ENCODE measurements at regions not wholly inside any gene's neighbourhood (a gene's known extent, or its start where the extent isn't known, plus 50 kb on each side); places are given as distances from the start of the nearest gene placed in this dataset.

DNA sequence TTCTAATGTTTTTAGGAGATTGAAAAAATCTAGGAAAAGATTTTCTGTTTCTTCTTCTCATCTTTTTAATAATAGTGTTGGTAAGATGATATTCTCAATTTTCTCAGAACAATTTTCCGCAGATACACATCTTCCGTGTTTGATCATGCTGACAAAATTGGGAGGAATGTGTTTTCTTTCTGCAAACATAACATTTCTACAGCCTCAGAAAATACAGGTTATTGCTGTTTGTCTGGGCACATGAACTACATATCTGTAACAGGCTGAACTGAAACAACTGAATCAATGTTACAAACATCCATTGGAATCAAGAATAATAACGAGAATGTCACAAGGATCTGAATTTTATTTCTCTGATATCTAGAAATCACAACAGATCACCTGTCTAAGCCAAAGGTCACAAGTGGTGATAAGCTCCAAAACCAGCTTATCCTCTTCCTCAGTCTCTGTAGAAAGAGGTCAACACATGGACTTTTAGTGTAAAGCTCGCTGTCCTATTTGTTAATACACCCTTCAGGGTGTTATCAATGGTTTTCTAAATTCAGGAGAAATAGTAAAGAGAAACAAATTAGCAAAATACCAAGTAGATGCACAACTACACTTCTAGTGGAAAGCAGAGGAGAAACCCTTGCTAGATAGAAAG lies 197.3 kb upstream of the MARCKS start:
- no peaks in the 10 kb centered on the region for H3K9me3 Mint-ChIP-seq (ENCODE audit: unreplicated experiment)
- DNase-seq (ENCODE audit: low read depth), result no peak
- no peak for TF ChIP-seq EZH2 (IDR thresholded peaks at IDR 0.05; ENCODE audit: insufficient read depth, low read length)
- TF ChIP-seq CTCF (IDR thresholded peaks at IDR 0.05; ENCODE audit: insufficient read depth, low read depth, low read length), result no peak
- Histone ChIP-seq H3K4me1 (ENCODE audit: insufficient read depth, low read length) (peaks cover 3% of the 10 kb centered on the region), H3K27ac (ENCODE audit: low read depth, low read length) (no peak overlapping the region), H3K4me3 (ENCODE audit: insufficient read depth, low read depth, low read length) (no peak overlapping the region), H3K79me2 (ENCODE audit: insufficient read depth, low read length) (no peaks in the 10 kb centered on the region), H3K4me2 (ENCODE audit: low read length) (no peak overlapping the region), H3K36me3 (ENCODE audit: insufficient read depth, low read length) (no peaks in the 10 kb centered on the region), H4K20me1 (ENCODE audit: insufficient read depth, low read length) (no peaks in the 10 kb centered on the region), H3K9ac (ENCODE audit: low read length) (no peak overlapping the region), H3K9me3 (ENCODE audit: insufficient read depth, low read depth, low read length) (no peaks in the 10 kb centered on the region), H3K27me3 (ENCODE audit: insufficient read depth, low read length) (no peaks in the 10 kb centered on the region), H2AFZ (ENCODE audit: low read depth, low read length) (no peak overlapping the region)
- H3K4me3 Mint-ChIP-seq (ENCODE audit: unreplicated experiment), result no peak overlapping the region
- FAIRE-seq, result no peak
- H3K27ac Mint-ChIP-seq (ENCODE audit: unreplicated experiment), result no peak overlapping the region
- peaks cover 4% of the 10 kb centered on the region for H3K4me1 Mint-ChIP-seq (ENCODE audit: low read depth, unreplicated experiment)
- H3K36me3 Mint-ChIP-seq (ENCODE audit: low read depth, unreplicated experiment), result no peaks in the 10 kb centered on the region
- H3K27me3 Mint-ChIP-seq (ENCODE audit: low read depth, unreplicated experiment), result no peaks in the 10 kb centered on the region

DNA sequence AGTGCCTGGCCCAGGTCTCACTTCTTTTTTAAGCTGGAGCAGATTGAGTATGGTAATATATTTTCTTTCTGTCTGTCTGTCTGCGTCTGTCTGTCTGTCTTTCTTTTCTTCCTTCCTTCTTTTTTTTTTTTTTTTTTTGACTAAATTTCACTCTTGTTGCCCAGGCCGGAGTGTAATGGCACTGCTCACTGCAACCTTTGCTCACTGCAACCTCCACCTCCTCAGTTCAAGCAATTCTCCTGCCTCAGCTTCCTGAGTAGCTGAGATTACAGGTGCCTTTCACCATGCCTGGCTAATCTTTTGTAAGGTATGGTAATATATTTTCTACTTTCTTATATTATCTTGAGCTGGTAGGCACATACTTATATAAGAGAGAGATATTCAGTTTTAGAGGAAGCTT lies 196.3 kb upstream of the MARCKS start:
- no peaks in the 10 kb centered on the region for H3K79me2 ChIP-seq (ENCODE audit: insufficient read depth, low read length)
- Mint-ChIP-seq H3K9me3 (ENCODE audit: unreplicated experiment) (no peaks in the 10 kb centered on the region), H3K27me3 (ENCODE audit: low read depth, unreplicated experiment) (no peaks in the 10 kb centered on the region), H3K4me3 (ENCODE audit: unreplicated experiment) (no peak overlapping the region), H3K36me3 (ENCODE audit: low read depth, unreplicated experiment) (no peaks in the 10 kb centered on the region), H3K4me1 (ENCODE audit: low read depth, unreplicated experiment) (peaks cover 4% of the 10 kb centered on the region), H3K27ac (ENCODE audit: unreplicated experiment) (no peak overlapping the region)
- no peak overlapping the region for H3K4me3 ChIP-seq (ENCODE audit: insufficient read depth, low read depth, low read length)
- FAIRE-seq, result no peak
- no peaks in the 10 kb centered on the region for H3K4me1 ChIP-seq (ENCODE audit: insufficient read depth, low read length)
- no peak overlapping the region for H3K27ac ChIP-seq (ENCODE audit: low read depth, low read length)
- no peak overlapping the region for H2AFZ ChIP-seq (ENCODE audit: low read depth, low read length)
- DNase-seq (ENCODE audit: low read depth), result no peak
- H3K4me2 ChIP-seq (ENCODE audit: low read length), result no peak overlapping the region
- no peak for TF ChIP-seq EZH2 (IDR thresholded peaks at IDR 0.05; ENCODE audit: insufficient read depth, low read length)
- TF ChIP-seq CTCF (IDR thresholded peaks at IDR 0.05; ENCODE audit: insufficient read depth, low read depth, low read length), result no peak
- no peaks in the 10 kb centered on the region for H4K20me1 ChIP-seq (ENCODE audit: insufficient read depth, low read length)
- no peaks in the 10 kb centered on the region for H3K9me3 ChIP-seq (ENCODE audit: insufficient read depth, low read depth, low read length)
- H3K9ac ChIP-seq (ENCODE audit: low read length), result no peak overlapping the region
- no peaks in the 10 kb centered on the region for H3K27me3 ChIP-seq (ENCODE audit: insufficient read depth, low read length)
- H3K36me3 ChIP-seq (ENCODE audit: insufficient read depth, low read length), result no peaks in the 10 kb centered on the region

DNA sequence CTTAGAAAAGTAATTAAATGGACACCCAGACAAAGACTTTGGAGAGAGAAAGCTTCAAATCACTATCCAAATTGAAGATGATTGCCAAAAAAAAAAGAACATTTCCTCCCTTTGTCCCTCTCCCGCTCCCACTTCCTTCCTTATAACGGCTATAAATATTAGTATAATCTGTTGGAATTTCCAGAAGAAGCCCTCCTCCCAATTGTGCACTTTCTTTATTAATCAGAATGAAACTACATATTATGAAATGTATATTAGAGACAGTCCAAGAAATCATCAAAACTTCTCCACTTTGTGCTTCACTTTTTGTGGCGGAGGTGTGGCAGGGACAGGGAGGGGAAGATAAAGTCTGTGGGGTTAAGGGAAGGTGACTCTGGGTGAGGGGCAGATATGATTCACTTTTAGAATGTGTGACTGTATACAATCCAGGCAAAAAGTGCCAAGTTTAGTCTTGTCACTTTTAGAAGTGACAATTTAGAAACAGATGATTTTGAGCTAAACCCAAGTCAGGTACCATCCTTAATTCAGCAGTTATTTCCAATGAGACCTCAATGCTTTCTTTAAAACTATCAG lies 195.0 kb upstream of the MARCKS start:
- no peaks in the 10 kb centered on the region for H3K27me3 Mint-ChIP-seq (ENCODE audit: low read depth, unreplicated experiment)
- no peaks in the 10 kb centered on the region for H3K36me3 ChIP-seq (ENCODE audit: insufficient read depth, low read length)
- H3K9ac ChIP-seq (ENCODE audit: low read length), result no peak overlapping the region
- no peak overlapping the region for H3K27ac ChIP-seq (ENCODE audit: low read depth, low read length)
- no peaks in the 10 kb centered on the region for H3K9me3 ChIP-seq (ENCODE audit: insufficient read depth, low read depth, low read length)
- DNase-seq (ENCODE audit: low read depth), result no peak
- H3K4me1 Mint-ChIP-seq (ENCODE audit: low read depth, unreplicated experiment), result peaks cover 4% of the 10 kb centered on the region
- no peaks in the 10 kb centered on the region for H4K20me1 ChIP-seq (ENCODE audit: insufficient read depth, low read length)
- no peaks in the 10 kb centered on the region for H3K27me3 ChIP-seq (ENCODE audit: insufficient read depth, low read length)
- no peak for TF ChIP-seq CTCF (IDR thresholded peaks at IDR 0.05; ENCODE audit: insufficient read depth, low read depth, low read length)
- no peak for TF ChIP-seq EZH2 (IDR thresholded peaks at IDR 0.05; ENCODE audit: insufficient read depth, low read length)
- no peak overlapping the region for H3K4me2 ChIP-seq (ENCODE audit: low read length)
- no peak overlapping the region for H3K4me3 ChIP-seq (ENCODE audit: insufficient read depth, low read depth, low read length)
- no peaks in the 10 kb centered on the region for H3K9me3 Mint-ChIP-seq (ENCODE audit: unreplicated experiment)
- no peak overlapping the region for H3K27ac Mint-ChIP-seq (ENCODE audit: unreplicated experiment)
- no peak overlapping the region for H3K4me3 Mint-ChIP-seq (ENCODE audit: unreplicated experiment)
- no peaks in the 10 kb centered on the region for H3K4me1 ChIP-seq (ENCODE audit: insufficient read depth, low read length)
- FAIRE-seq, result no peak
- no peaks in the 10 kb centered on the region for H3K79me2 ChIP-seq (ENCODE audit: insufficient read depth, low read length)
- H2AFZ ChIP-seq (ENCODE audit: low read depth, low read length), result no peak overlapping the region
- no peaks in the 10 kb centered on the region for H3K36me3 Mint-ChIP-seq (ENCODE audit: low read depth, unreplicated experiment)
